Kidney epithelial cell (primary cell): ENCODE measurements at regions not wholly inside any gene's neighbourhood (a gene's known extent, or its start where the extent isn't known, plus 50 kb on each side); places are given as distances from the start of the nearest gene placed in this dataset.

Experiments
- DNase-seq: peaks from one replicate; pipeline ENCODE4 v3.0.0-alpha.2; 2010; ENCODE audit warnings: low read depth
- H3K27me3 ChIP-seq: 2 replicates; pipeline ENCODE4 v1.6.0; 2011; ENCODE audit warnings: low read length; ENCODE audit not compliant: control insufficient read depth, insufficient read depth
- H3K36me3 ChIP-seq: 2 replicates; pipeline ENCODE4 v1.5.1; 2011; ENCODE audit warnings: low read length; ENCODE audit not compliant: control insufficient read depth, insufficient read depth
- H3K4me3 ChIP-seq: 2 replicates; pipeline ENCODE4 v1.5.1; 2011; ENCODE audit warnings: low read depth, mild to moderate bottlenecking, control low read depth, low read length
- TF ChIP-seq, protein P1 (sequence below): IDR thresholded peaks from 2 replicates; pipeline ENCODE4 v1.5.1; 2011; ENCODE audit warnings: mild to moderate bottlenecking, moderate library complexity, low read length, control low read depth, inconsistent platforms; ENCODE audit not compliant: insufficient read depth, poor library complexity, severe bottlenecking

DNA sequence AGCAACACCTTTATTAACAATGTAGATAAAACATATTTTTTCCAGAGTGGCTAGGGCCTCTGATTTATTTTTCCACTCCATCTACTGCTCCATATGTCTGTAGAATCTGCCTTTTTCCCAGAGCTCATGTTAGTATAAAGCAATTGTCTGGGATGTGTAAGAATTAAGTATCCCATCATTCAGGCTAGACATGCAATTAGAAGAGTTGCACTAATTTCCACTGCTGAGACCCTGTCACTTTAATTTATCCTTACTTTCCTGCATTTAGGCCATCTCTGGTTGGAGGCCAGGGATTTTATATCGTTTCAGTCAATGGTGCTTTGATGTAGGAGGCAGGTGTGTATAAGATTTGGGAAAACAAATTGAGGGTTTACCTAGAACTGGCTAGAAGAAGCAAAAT is 286.1 kb upstream of the POU3F2 start:
- TF ChIP-seq, protein P1, sequence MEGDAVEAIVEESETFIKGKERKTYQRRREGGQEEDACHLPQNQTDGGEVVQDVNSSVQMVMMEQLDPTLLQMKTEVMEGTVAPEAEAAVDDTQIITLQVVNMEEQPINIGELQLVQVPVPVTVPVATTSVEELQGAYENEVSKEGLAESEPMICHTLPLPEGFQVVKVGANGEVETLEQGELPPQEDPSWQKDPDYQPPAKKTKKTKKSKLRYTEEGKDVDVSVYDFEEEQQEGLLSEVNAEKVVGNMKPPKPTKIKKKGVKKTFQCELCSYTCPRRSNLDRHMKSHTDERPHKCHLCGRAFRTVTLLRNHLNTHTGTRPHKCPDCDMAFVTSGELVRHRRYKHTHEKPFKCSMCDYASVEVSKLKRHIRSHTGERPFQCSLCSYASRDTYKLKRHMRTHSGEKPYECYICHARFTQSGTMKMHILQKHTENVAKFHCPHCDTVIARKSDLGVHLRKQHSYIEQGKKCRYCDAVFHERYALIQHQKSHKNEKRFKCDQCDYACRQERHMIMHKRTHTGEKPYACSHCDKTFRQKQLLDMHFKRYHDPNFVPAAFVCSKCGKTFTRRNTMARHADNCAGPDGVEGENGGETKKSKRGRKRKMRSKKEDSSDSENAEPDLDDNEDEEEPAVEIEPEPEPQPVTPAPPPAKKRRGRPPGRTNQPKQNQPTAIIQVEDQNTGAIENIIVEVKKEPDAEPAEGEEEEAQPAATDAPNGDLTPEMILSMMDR, result no peak
- no peak for DNase-seq
- Histone ChIP-seq H3K4me3 (no peak overlapping the region), H3K36me3 (no peaks in the 10 kb centered on the region), H3K27me3 (no peaks in the 10 kb centered on the region)

DNA sequence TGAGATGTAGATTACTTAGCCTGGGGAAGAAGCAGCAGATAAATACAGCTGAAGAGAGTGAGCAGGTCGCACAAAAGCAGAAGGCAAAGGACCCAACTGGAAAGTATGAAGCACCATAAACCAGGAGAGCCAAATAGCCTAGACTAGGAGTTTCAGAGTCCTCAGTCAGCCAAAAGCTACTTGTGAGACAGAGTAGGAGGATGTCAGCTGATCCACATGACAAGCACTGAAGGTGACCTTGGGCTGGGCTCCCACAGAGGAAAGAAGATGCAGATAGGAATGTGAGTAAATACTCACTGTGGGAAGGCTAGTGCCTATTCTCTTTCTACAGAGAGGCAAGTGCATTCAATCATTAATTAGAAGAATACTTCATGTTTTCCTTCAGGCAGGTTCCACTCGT is 274.0 kb upstream of the POU3F2 start:
- TF ChIP-seq, protein P1, result no peak
- Histone ChIP-seq H3K27me3 (no peaks in the 10 kb centered on the region), H3K36me3 (no peaks in the 10 kb centered on the region), H3K4me3 (no peak overlapping the region)
- DNase-seq, result no peak

GRCh38 chr6:98560841-98561240 is 273.5 kb upstream of the POU3F2 start:
- DNase-seq, result no peak
- Histone ChIP-seq H3K27me3 (no peaks in the 10 kb centered on the region), H3K36me3 (no peaks in the 10 kb centered on the region), H3K4me3 (no peak overlapping the region)
- TF ChIP-seq, protein P1, result no peak

GRCh38 chr6:98566126-98566525 is 268.2 kb upstream of the POU3F2 start:
- DNase-seq, result no peak
- TF ChIP-seq, protein P1, result no peak
- Histone ChIP-seq H3K36me3 (no peaks in the 10 kb centered on the region), H3K4me3 (no peak overlapping the region), H3K27me3 (no peaks in the 10 kb centered on the region)

DNA sequence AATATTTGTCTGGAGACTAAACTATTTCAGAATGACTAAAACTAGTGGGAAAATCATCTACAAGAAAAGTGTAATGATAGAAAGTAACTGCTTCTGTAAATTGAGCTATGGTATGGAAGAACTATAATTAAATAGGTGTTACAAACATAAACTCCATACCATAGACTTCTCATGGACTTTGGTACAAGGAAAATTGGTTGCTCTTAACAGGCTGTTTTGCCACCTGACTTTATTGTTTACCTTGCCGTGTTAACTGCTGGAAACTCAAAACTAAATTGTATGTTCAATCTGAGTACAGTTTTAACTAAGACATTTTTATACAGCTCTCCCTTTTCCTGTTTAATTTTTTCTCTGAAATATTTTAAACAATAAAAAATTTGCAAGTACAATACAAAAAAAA is 261.8 kb upstream of the POU3F2 start:
- Histone ChIP-seq H3K4me3 (no peak overlapping the region), H3K36me3 (no peaks in the 10 kb centered on the region), H3K27me3 (no peaks in the 10 kb centered on the region)
- DNase-seq, result no peak
- TF ChIP-seq, protein P1, result no peak

DNA sequence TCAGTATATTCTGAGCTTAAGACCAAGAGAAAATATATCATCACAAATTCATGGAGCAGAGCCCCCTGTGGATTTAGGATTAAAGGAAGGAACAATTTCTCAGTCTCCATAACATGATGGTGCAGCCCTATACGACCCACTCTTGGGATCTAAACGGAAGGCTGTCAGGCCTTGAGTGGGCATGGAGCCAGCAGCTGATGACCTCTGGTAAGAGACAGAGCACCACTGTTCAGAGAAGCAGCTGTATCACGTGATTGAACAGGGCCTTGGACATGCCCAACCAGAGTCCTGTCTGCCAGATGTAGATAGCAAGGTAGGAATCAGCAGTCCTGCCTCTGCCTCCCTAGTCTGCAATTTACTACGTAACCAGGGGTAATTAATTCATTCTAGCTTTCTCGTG is 259.4 kb upstream of the POU3F2 start:
- no peak for DNase-seq
- TF ChIP-seq, protein P1, result no peak
- Histone ChIP-seq H3K27me3 (no peaks in the 10 kb centered on the region), H3K4me3 (no peak overlapping the region), H3K36me3 (no peaks in the 10 kb centered on the region)
